ENCODE measurements at regions not wholly inside any gene's neighbourhood (a gene's known extent, or its start where the extent isn't known, plus 50 kb on each side); places are given as distances from the start of the nearest gene placed in this dataset.

DNA sequence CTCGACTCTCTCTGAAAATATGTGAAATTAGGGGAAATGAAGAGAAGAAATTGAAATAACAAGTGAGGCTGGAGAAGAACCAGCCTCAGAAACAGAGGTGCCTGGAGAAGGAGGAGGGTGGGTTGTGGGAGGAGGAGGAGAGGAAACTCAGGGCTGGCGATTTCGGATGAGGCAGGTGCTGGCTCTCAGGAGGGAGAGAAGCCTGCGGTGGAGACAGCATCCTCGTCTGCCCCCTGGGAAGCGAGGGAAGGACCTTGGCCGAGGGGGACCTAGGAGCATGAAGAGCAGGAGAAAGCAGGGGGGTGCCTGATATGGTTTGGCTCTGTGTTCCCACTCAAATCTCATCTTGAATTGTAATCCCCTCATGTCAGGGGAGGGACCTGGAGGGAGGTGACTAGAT lies 264.7 kb upstream of the TNRC6C start:
- DNase-seq, result no peak

DNA sequence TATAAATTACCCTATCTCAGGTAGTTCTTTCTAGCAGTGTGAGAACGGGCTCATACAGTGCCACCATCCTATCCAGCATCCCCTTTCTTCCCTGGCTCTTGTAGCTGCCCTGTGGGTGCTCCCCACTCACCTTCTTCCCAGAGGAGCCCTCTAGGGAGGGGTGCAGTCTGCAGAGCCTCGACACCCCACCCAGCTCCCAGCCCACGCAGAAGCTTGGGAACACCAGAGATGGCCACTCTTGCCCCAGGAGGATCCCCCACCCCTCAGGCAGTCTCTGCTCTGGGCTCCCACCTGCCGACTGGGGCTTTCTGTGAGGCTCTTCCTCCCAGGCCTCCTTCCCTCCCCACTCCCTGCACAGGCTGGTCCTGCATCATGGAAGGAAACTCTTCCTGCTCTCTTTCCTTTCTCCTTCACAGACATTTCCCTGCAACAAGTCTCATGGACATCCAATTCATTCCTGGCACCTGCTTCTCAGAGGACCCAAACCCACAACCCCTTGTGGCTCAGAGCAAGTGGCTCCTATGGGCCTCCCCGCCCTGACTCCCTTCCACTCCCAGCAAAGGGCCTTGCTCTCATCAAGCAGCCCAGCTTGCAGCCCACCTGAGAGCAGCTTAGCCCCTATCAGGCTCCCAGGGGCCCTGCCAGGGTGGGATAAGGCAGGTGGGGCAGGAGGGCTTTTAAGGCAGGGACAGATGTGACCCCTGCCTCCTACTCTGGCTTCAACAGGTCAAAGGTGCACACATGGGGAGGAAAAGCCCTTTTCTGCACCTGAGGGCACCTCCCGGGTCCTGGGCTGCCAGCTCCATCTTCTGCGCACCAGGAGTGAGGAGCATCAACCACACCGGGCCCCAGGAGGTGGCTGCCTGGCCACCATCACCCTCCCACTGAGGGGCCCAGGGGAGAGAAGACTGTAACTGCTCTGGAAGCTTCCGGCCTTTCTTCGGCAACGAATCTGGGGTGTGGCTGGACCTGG lies 263.8 kb upstream of the TNRC6C start:
- DNase-seq, result no peak

DNA sequence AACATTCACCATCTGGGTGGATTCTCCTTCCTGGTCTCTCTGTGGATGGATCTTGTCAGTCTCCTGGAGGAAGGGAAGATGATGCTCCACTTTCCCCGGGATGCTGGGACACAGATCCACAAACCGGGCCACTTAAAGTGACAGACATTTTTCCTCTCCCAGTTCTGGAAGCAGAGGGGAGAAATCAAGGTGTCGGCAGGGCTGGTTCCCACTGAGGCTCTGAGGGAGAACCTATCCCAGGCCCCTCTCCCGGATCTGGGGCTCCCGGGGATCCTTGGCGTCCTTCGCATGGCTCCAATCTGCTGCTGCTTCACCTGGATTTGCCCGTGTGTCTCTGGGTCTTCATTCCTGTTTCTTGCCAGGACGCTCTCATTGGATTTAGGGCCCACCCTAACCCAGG lies 263.1 kb upstream of the TNRC6C start:
- no peak for DNase-seq

DNA sequence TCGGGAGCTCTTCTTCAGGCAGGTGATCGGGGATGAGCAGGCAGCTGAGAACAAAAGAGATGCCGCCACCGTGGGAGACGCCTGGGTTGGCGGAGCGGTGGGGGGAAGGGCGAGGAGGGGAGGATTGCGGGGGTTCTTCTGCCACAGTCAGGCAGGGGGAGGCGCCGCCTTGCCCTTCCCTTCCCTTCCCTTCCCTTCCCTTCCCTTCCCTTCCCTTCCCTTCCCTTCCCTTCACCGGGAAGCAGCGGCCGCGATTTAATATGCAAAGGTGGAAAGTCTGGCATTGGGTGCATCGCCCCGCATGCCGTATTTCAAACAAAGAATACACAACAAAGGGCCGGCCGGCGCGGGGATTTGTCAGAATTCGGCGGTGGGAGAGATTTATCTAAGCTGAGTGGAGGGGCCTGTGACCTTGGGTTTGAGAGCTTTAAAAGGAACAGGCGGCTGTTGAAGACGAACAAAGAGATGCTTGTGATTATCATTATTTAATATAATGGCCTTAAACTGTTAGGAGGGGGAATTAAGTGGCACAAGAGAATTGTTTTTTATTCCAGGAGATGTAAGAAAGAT lies 262.3 kb upstream of the TNRC6C start:
- no peak for DNase-seq

DNA sequence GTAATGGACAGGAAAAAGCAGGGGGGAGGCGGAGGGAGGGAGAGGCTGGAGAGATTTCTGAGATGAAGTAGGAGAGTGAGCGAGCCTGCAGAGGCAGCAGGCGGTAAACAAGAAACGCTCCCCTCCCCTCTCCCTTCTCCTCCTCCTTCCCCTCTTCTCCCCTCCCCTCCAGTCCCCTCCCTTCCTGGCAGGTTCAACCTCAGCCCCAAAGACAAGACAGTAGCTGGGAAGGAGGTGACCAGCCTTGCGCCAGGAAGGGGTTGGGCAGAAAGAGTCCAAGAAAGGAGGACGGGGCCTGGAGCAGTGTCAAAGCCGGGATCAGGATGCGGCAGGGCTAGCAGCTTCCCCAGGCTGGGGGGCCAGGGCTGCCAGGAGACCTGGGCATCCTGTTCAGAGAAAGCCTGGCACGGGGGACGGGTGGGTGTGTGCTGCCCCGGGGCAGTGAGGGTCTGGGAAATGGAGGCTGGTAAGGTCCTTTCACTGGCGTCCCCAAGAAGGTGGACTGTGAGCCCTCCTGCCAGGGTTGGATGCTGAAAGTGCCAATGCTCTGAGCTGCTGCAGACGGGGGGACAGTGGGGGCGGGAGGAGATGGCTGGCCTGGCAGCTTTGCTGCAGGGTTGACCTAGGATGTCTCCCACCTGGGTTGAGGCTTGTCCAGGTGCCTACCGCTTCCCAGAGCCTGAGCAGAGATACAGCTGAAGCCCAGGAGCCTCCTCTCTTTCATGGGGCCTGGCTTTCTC lies 261.6 kb upstream of the TNRC6C start:
- DNase-seq, result no peak

DNA sequence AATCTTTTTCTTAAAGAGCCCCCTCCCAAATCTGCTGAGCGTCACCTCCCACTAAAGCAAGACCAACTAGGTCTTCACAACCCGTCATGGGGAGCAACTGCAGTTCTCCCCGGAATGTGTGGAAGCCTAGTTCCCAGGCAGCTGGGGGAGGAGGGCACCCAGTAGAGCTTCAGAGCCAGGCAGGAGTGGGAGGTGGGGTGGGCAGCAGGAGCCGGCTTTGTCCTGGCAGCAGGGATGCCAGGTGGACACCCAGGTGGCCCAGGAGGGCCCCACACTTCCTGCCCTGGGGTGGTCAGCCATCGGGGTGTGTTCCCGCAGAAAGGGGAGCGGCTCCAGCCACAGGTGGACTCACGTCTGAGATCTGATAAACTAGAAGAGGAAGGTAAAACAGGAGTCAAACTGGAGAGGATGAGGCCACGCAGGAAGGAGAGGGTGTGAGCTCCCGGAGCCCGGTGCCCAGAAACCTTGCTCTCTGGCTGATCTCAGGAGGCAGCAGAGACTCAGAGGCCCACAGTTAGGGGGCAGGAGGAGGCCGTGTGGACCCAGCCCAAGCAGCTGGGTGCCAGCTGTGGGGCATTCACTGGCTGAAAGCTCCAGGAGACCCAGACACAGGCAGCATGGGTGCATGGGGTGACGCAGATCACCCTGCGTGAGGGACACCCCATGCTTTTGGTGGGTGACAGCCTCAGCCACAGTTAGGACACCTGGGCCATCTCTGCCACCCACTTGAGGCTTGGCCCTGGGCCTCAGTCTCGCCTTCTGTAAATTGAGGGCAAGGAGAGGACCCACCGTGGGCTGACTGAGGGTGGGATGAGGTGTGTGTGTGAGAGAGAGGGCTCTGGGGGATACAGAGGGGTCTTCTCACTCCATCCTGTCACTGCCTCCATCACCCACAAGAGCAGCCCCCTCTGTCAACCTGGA lies 260.8 kb upstream of the TNRC6C start:
- no peak for DNase-seq

DNA sequence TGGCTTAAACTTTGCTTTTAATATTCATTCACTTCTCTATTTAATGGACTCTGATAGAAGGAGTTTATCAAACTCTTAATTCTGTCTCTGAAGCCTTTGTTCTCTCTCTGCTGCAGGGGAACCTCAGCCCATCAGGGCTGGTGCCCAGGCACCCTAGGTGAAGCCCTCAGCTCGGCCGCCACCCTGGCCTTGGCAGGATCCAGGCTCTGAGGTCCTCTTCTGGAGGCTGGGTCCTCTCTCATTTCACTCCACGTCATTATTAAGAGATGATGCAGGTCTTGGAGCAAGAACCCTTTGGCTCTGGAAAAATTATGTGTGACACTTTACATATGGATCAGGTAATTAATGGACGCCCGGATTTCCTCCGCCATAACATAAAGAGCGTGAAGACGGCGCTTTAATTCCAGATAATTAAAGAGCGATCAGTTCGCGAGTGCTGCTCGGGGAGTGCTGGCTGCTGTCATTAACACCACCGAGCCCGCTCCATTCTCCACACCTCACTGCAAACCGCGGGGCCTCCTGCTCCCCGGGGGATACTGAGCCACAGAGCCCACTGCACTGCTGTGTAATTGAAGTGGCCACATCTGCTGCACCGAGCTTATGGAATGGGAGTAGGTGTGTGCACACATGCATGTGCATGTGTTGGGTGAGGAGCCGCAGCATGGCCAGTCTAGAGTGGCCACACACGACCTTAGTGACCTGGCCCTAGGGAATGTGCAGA lies 259.4 kb upstream of the TNRC6C start:
- no peak for DNase-seq

DNA sequence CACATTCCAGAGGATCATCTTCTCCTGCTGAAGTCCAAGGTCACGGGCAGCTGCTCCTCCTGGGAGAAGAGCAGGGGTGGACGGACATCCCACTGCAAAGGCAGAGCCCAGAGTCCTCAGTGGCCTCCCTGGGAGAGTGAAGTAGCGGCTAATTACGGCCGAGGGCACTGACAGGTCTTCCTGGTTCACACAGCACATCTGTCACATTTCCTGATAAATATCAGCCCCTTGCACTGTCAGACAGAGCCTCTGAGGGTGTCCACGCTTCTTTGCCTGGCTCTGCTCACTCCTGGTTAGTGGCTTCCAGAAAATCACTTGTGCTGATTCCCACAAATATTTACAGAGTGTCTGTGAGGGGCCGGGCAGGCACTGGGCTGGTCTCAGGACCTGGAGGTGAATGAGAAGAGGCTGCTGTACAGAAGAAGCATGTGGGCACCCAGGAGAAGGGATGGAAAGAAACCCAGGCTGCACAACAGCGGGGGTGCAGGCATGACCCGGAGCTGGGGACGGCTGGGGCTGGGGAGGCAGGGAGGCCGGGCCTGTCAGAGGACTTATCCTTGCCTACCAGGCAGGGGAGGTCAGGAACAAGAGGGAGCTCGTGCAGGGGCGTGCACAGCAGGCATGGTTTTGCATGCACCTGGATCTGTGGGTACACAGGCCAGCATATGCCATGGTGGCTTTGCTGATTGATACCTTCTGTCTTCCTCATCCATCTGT lies 258.2 kb upstream of the TNRC6C start:
- no peak for DNase-seq

DNA sequence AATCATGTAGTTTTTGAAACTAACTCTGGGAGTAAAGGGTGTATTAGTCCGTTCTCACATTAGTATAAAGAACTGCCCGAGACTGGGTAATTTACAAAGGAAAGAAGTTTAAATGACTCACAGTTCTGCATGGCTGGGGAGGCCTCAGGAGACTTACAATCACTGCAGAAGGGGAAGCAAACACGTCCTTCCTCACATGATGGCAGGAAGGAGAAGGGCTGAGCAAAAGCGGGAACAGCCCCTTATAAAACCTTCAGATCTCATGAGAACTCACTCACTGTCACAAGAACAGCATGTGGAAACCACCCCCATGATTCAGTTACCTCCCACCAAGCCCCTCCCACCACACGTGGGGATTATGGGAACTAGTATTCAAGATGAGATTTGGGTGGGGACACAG lies 256.5 kb upstream of the TNRC6C start:
- DNase-seq, result no peak

DNA sequence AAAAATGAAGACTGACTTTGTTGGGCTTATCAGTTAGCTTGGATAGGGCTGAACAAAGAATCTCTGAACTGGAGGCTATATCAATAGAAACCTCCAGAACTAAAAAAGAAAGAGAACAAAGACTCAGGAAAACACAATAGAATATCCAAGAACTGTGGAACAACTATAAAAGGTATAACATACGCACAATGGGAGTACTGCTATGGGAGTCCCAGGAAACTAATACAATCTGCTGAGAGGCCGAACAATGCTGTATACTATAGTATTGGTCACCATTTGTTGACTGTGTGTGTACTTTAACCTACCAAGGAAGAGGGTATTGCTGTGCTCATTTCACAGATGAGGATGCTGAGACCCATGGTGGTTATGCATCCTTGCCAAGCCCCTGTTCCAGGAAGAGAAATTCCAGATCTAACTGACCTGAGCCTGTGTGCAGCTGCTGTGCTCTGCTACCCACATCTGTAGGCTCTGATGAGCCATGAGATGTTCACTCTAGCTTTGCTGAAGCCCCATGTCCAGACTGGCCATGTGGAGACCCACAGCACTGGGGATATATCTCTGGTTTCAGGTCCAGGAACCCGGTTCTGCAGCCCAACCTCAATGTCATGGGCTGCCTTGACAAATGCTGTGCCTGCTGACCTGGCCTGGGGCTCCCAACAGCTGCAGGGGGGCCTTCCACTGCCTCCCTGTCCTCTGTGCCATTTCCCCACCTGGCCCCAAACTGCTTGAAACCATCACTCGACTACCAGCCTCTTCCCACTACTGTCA lies 254.3 kb upstream of the TNRC6C start:
- no peak for DNase-seq

DNA sequence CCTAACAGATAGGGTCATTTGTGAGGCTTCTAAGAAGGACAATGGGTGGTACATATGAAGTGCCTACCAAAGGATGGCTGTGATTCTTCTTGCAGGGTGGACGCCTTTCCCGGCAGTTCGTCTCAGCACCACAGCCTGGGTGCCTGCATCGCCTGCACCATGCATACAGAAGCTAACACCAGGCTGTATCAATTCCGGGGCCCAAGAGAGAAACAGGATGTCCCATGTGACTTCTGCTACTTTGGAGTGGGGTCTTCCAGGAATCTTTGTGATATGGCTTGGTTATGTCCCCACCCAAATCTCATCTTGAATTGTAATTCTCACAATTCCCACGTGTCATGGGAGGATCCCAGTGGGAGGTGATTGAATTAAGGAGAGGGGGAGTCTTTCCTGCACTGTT lies 251.6 kb upstream of the TNRC6C start:
- no peak for DNase-seq

DNA sequence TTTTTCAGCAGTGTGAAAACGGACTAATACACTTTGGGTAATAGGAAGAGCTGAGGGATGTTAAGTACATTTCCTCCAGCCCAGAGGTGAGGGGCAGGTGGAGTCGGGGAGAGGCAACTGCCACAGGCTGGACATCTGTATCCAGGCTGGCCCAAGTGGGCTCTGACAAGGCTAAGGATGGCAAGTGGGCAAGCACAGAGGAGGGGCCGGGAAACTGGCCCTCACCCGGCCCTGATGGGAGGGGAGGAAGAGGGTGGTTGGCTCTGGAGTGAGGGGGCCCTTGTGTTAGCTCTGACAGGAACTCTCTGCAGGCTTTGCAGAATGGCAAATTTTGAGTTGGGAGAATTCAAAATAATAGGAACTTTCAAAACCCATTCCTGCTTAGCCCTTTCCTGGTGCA lies 251.0 kb upstream of the TNRC6C start:
- DNase-seq, result no peak

DNA sequence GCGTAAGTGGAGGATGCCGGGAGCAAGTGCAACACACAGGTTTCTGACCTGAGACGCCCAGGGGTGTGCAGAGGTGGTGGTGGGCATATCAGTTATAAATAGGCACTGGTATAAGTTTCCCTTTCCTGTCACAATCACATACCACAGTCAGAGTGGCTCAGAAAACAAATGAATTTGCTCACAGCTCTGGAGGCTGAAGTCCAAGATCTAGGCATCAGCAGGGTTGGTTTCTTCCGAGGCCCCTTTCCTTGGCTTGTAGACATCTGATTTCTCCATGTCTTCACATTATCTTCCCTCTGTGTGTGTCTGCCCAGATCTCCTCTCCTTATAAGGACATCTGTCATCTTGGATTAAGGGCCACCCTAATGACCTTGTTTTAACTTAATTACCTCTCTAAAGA lies 250.5 kb upstream of the TNRC6C start:
- DNase-seq, result no peak

DNA sequence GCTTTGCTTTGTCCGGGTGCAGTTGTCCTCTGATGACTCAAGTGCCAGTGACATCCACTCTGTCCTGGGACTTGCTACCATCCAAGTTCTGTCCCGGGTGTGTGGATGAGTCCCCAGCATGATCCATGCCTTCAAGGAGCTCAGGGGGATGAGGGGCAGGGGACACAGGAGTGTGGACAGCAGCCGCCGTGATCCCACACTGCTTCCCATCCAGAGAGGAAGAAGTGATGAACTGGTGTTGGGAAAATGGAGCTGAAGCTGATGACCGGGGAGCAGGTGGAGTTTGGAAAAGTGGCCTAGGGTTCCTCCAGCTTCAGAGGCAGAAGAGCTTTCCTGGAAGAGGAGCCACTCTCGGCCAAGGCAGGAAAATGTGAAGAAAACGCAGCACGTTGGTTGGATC lies 249.6 kb upstream of the TNRC6C start:
- DNase-seq, result no peak

DNA sequence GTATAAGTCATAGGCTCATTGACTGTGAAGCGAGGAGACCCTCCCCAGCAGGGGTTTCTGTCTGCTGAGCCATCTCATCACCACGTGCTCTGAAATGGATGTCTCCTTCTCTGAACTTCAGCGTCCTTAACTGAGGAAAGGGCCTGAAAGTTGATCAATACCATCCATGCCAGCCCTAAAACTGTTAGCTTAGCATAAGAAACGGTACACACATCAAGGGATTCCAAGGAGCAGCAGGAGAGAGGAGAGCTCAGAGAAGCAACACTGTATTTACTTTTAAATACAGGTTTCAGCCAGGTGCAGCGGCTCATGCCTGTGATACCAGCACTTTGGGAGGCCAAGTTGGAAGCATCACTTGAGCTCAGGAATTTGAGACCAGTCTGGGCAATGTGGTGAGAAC lies 248.9 kb upstream of the TNRC6C start:
- DNase-seq, result no peak

DNA sequence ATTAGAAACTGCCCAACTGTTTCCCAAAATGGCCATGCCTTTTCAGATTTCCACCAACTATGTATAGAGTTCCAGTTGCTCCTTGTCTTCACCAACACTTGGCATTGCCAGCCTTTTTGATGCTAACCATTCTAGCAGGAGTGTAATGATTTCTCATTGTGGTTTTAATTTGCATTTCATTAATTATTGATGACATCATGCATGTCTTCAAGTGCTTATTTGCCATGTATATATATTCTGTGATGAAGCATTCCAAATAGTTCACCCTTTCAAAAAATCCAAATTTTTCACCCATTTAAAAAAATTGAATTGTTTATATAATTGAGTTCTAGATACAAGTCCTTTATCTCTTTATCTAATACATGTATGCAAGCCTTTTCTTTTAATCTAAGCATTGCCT lies 245.9 kb upstream of the TNRC6C start:
- DNase-seq, result no peak

DNA sequence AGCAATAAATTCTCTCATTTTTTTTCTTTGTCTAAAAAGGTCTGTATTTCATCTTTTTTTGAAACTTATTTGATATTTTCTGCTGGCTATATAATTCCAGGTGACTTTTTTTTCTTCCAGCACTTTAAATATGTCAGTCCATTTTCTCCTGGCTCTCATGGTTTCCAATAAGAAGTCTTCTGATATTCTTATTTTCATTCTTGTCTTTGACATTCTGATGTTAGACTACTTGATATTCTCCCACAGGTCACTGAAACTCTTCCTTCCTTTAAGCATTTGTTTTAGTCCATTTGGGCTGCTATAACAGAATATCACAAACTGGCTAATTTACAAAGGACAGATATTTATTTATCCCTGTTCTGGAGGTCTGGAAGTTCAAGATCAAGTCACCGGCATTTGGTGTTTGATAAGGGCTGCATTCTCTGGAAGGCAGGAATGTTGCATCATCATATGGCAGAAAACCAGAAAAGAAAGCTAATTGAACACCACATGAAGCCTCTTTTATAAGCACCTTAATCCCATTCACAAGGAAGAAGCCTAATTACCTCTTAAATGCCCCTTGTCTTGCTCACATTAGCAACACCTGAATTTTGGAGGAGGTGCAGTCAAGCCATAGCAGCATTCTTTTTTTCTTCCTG lies 242.1 kb upstream of the TNRC6C start:
- no peak for DNase-seq

DNA sequence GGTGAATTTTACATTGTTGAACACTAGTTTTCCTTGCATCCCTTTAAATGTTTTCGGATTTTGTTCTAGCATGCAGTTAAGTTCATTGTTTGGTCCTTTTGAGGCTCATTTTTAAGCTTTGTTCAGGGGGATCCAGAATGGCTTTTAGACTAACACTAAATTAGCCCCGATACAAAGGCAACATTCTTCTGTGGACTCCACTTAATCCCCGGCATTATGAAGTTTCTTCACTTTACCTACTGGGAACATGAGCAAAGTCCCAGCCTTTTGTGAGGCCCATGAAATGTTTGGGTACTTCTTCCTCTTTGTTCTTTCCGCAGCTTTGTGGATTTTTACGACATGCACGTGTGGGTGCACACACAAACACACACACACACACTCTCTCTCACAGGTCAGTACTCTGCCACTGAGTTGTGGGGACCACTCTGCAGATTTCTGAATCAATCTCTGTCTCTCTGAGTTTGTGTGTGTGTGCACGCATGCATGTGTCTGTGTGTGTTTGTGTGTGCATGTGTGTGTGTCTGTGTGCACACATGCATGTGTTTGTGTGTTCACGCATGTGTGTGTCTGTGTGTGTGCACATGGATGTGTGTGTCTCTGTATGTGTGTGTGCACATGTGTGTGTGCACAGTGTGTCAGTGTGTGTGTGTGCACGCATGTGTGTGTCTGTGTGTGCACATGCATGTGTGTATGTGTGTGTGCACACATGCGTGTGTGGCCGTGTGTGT lies 240.4 kb upstream of the TNRC6C start:
- no peak for DNase-seq

DNA sequence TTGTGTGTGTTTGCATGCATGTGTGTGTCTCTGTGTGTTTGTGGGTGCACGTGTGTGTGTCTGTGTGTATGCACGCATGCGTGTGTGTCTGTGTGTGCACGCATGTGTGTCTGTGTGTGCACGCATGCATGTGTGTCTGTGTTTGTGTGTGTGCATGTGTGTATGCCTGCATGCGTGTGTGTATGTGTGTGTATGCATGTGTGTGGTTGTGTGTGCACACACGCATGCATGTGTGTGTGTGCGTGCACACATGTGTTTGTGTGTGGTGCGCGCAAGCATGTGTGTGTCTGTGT lies 239.9 kb upstream of the TNRC6C start:
- DNase-seq, result no peak

DNA sequence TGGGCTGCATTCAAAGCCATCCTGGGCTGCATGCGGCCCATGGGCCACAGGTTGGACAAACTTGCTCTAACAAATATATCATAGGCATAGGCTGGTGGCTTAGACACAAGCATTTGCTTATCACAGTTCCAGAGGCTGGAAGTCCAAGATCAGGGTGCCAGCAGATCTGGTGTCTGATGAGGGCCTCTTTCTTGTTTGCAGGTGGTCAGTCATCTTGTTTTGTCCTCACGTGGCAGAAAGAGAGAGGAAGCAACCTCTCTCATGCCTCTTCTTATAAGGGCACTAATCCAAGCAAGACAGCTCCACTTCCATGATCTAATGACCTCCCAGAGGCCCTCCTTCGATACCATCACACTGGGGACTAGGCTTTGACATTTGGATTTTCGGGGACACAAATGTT lies 238.7 kb upstream of the TNRC6C start:
- DNase-seq, result no peak

All from bone marrow (tissue), 2 donors.